GM18867 (cell line): ENCODE measurements at regions not wholly inside any gene's neighbourhood (a gene's known extent, or its start where the extent isn't known, plus 50 kb on each side); places are given as distances from the start of the nearest gene placed in this dataset.
"Not testable (repeated sequence)": the region's sequence is repeated elsewhere in the genome, so short reads cannot be mapped to it uniquely, and the experiment has no call there.

Experiments used
- ATAC-seq: cut with Tn5 transposase; IDR thresholded peaks from one replicate; pipeline ENCODE4 v1.9.1; 2021; ENCODE audit warnings: mild to moderate bottlenecking, moderate library complexity; ENCODE audit not compliant: unreplicated experiment

GRCh38 chrX:131875827-131876226 lies 147.3 kb upstream of the STK26 start:
- not testable (repeated sequence) for ATAC-seq

GRCh38 chrX:131881194-131881593 lies 141.9 kb upstream of the STK26 start:
- no peak for ATAC-seq

- not testable (repeated sequence) for ATAC-seq
Observed at GRCh38 chrX:131885042-131885441, 138.1 kb upstream of the STK26 start.

GRCh38 chrX:131893857-131894256 lies 129.2 kb upstream of the STK26 start:
- ATAC-seq = not testable (repeated sequence)

GRCh38 chrX:131894995-131895394 lies 128.1 kb upstream of the STK26 start:
- ATAC-seq = no peak

- no peak for ATAC-seq
Observed at GRCh38 chrX:131895807-131896206, 127.3 kb upstream of the STK26 start.

- no peak for ATAC-seq
Observed at GRCh38 chrX:131901546-131901945, 121.6 kb upstream of the STK26 start.

- ATAC-seq = no peak
Observed at GRCh38 chrX:131907488-131908314, 115.4 kb upstream of the STK26 start.

GRCh38 chrX:131910586-131910985 lies 112.5 kb upstream of the STK26 start:
- ATAC-seq = no peak

GRCh38 chrX:131915488-131915887 lies 107.6 kb upstream of the STK26 start:
- no peak for ATAC-seq

GRCh38 chrX:131917588-131917987 lies 105.5 kb upstream of the STK26 start:
- no peak for ATAC-seq

GRCh38 chrX:131918839-131919238 lies 104.3 kb upstream of the STK26 start:
- no peak for ATAC-seq

- no peak for ATAC-seq
Observed at GRCh38 chrX:131923614-131924250, 99.4 kb upstream of the STK26 start.

GRCh38 chrX:131938749-131939148 lies 84.4 kb upstream of the STK26 start:
- no peak for ATAC-seq

- no peak for ATAC-seq
Observed at GRCh38 chrX:131942034-131942433, 81.1 kb upstream of the STK26 start.

- ATAC-seq = no peak
Observed at GRCh38 chrX:131944936-131945902, 77.9 kb upstream of the STK26 start.

GRCh38 chrX:131951166-131951565 lies 71.9 kb upstream of the STK26 start:
- ATAC-seq = no peak

- ATAC-seq = no peak
Observed at GRCh38 chrX:131955099-131955777, 67.9 kb upstream of the STK26 start.

GRCh38 chrX:131958724-131959123 lies 64.4 kb upstream of the STK26 start:
- ATAC-seq = no peak

GRCh38 chrX:131970347-131970746 lies 52.8 kb upstream of the STK26 start:
- no peak for ATAC-seq
